Activated CD8-positive, alpha-beta T cell treated with anti-CD3 and anti-CD28 coated beads, Interleukin-2, amount 10 ng/mL, durations not matched to agents 7 days and 5 days (primary cell): ENCODE measurements at regions not wholly inside any gene's neighbourhood (a gene's known extent, or its start where the extent isn't known, plus 50 kb on each side); places are given as distances from the start of the nearest gene placed in this dataset.

Source experiments
- ATAC-seq: fragments of 150-1000 bp; cut with Tn5 transposase; one replicate; pipeline ENCODE4 v1.10.0; 2021; ENCODE audit warnings: moderate library complexity
- CTCF ChIA-PET: fragments of 350-600 bp; sonication (Branson Sonifier 250); formaldehyde crosslinking; loops from one replicate; lab custom pipeline; 2021; ENCODE audit warnings: antibody characterized with exemption; lab: Charles Lee
- POLR2A ChIA-PET: fragments of 350-600 bp; sonication (Branson Sonifier 250); formaldehyde crosslinking; loops from one replicate; lab custom pipeline; 2021; ENCODE audit warnings: antibody characterized with exemption; lab: Charles Lee
- DNase-seq: peaks from one replicate; pipeline ENCODE4 v3.0.0-alpha.2; 2020
- H3K27ac Mint-ChIP-seq: one replicate; pipeline ENCODE4 v1.8.0; 2021; ENCODE audit warnings: mild to moderate bottlenecking, mixed read lengths
- H3K27me3 Mint-ChIP-seq: one replicate; pipeline ENCODE4 v1.8.0; 2021; ENCODE audit warnings: low read depth, mixed read lengths
- H3K36me3 Mint-ChIP-seq: one replicate; pipeline ENCODE4 v1.8.0; 2021; ENCODE audit warnings: low read depth, mixed read lengths
- H3K4me1 Mint-ChIP-seq: one replicate; pipeline ENCODE4 v1.8.0; 2021; ENCODE audit warnings: low read depth, mixed read lengths
- H3K4me3 Mint-ChIP-seq: one replicate; pipeline ENCODE4 v1.8.0; 2021; ENCODE audit warnings: mild to moderate bottlenecking, mixed read lengths
- H3K9me3 Mint-ChIP-seq: one replicate; pipeline ENCODE4 v1.8.0; 2022; ENCODE audit warnings: mixed read lengths; ENCODE audit not compliant: insufficient read depth

GRCh38 chr1:220347654-220348175 lies 75.5 kb upstream of the RAB3GAP2 start:
- Mint-ChIP-seq H3K27me3 (peaks cover 5% of the 10 kb centered on the region), H3K9me3 (no peaks in the 10 kb centered on the region), H3K4me1 (no peaks in the 10 kb centered on the region), H3K4me3 (no peak overlapping the region), H3K36me3 (no peaks in the 10 kb centered on the region), H3K27ac (no peak overlapping the region)
- POLR2A ChIA-PET: no interaction called here
- DNase-seq (no peak), ATAC-seq (no peak)
- CTCF ChIA-PET: no interaction called here

DNA sequence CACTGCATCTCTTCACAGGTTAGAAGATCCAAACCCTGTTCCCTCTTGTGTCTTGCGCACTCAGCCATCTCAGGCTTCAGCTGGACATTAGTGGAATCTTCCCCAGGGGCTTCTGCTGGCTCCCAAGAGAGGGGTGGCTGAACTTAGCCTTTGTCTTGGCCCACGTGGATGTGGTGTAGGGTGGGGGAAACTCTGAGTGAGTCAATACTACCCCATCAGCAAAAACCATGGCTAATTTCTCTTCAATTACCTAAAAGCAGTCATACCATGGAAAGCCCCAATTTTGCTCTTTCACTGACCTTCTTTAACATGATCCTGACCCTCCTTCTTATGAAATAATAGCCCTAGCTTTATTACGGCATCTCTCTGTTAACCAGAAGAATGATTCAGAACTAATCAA lies 72.5 kb upstream of the RAB3GAP2 start:
- Mint-ChIP-seq H3K36me3 (no peaks in the 10 kb centered on the region), H3K27me3 (peaks cover 3% of the 10 kb centered on the region), H3K9me3 (no peaks in the 10 kb centered on the region), H3K4me1 (no peaks in the 10 kb centered on the region), H3K4me3 (no peak overlapping the region), H3K27ac (no peak overlapping the region)
- ATAC-seq (no peak), DNase-seq (no peak)
- CTCF ChIA-PET: no interaction called here
- POLR2A ChIA-PET: no interaction called here

DNA sequence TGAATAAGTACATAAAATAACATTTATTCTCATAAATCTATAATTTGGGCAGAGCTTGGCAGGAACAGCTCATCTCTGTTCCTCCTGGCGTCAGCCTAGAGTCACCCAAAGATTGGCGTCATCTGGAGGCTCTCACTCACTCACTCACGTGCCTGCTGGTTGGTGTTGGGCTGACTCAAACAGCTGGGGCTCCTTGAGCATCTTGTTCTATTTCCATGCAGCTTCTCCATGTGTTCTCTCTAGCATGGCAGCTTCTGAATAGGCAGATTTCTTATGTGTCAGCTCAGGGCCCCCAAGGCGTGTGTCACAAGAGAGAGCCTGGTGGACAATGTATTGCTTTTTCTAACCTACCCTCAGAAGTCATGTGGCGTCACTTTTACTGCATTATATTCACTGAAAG lies 70.6 kb upstream of the RAB3GAP2 start:
- Mint-ChIP-seq H3K36me3 (no peaks in the 10 kb centered on the region), H3K9me3 (no peaks in the 10 kb centered on the region)
- CTCF ChIA-PET: no interaction called here

GRCh38 chr1:220341126-220341525 lies 68.9 kb upstream of the RAB3GAP2 start:
- H3K36me3 Mint-ChIP-seq: no peaks in the 10 kb centered on the region
- CTCF ChIA-PET: no interaction called here
- no peak for ATAC-seq
- H3K4me1 Mint-ChIP-seq: no peaks in the 10 kb centered on the region
- peaks cover 8% of the 10 kb centered on the region for H3K27me3 Mint-ChIP-seq
- H3K9me3 Mint-ChIP-seq: no peaks in the 10 kb centered on the region
- H3K4me3 Mint-ChIP-seq: no peak overlapping the region
- no peak for DNase-seq
- no peak overlapping the region for H3K27ac Mint-ChIP-seq
- POLR2A ChIA-PET: no interaction called here

More for the DNA sequence above, 70.6 kb upstream of the RAB3GAP2 start:
- H3K27ac Mint-ChIP-seq: no peak overlapping the region
- ATAC-seq (no peak), DNase-seq (no peak)
- peaks cover 4% of the 10 kb centered on the region for H3K27me3 Mint-ChIP-seq
- no peak overlapping the region for H3K4me3 Mint-ChIP-seq
- H3K4me1 Mint-ChIP-seq: no peaks in the 10 kb centered on the region
- POLR2A ChIA-PET: no interaction called here

- H3K4me1 Mint-ChIP-seq: no peaks in the 10 kb centered on the region
- H3K27ac Mint-ChIP-seq: no peak overlapping the region
Observed at GRCh38 chr1:220339581-220339980, 67.3 kb upstream of the RAB3GAP2 start.

DNA sequence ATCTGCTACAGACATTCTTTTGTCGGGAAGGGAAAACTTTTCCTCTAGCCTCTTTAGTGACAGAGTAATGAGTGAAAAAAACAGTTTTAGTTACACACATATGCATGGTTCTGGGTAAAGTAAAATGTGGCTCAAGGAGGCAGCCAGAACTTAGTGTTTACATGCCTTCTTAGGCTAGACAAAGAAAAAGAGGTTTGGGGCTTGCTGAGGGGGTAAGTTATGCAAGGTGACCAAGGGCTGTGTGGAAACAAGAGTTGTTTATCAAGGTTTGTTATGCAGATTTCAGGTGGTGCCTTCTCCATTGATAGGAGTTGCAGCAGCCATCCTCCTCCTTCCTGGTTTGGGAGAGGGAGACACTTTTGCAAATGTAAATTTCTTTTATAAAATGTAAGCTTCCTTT lies 66.5 kb upstream of the RAB3GAP2 start:
- Mint-ChIP-seq H3K9me3 (no peaks in the 10 kb centered on the region), H3K4me3 (no peak overlapping the region), H3K4me1 (no peaks in the 10 kb centered on the region), H3K36me3 (no peaks in the 10 kb centered on the region), H3K27ac (no peak overlapping the region), H3K27me3 (peaks cover 8% of the 10 kb centered on the region)
- no peak for ATAC-seq
- DNase-seq: no peak
- ChIA-PET CTCF (no interaction called here), POLR2A (no interaction called here)

More at GRCh38 chr1:220339581-220339980, 67.3 kb upstream of the RAB3GAP2 start:
- DNase-seq: no peak
- Mint-ChIP-seq H3K36me3 (no peaks in the 10 kb centered on the region), H3K27me3 (peaks cover 8% of the 10 kb centered on the region), H3K9me3 (no peaks in the 10 kb centered on the region), H3K4me3 (no peak overlapping the region)
- ChIA-PET POLR2A (no interaction called here), CTCF (interaction anchor here (0.5 kb wide), 1 partner anchor 125 kb away, joined by 3 read pairs; no protein-coding TSS in a partner anchor)
- ATAC-seq: no peak

DNA sequence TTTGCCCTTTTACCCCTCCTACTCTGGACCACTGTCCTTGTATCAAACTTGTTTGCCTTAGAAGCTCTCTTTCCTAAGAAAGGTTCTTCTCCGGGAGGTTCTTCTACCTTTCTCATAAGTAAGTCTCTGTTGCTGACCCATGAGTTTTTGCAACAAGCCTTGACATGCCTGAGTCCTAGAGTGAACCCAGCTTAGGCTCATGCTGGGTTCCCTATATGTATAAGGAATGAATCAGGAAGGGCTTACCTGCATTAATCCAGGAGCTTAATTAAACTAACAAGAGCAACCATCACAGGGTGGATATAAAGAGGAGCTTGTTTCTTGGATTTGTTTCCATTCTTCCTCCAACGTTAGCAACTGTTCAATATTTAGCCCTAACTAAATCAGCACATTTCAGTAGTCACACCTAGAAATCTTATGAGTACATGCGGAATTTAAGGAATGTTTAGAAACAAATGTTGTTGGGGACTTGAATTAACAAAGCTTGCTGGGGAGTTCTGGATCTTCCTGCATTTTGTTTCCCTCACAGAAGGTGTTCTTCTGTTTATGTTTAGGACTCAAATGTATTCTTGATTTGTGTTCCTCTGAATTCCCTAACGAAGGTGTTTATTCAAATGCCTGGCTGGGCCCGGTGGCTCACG lies 64.3 kb upstream of the RAB3GAP2 start:
- Mint-ChIP-seq H3K27ac (no peak overlapping the region), H3K4me1 (no peaks in the 10 kb centered on the region), H3K9me3 (no peaks in the 10 kb centered on the region), H3K36me3 (no peaks in the 10 kb centered on the region), H3K4me3 (no peak overlapping the region), H3K27me3 (peaks cover 8% of the 10 kb centered on the region)
- no peak for ATAC-seq
- CTCF ChIA-PET: no interaction called here
- POLR2A ChIA-PET: no interaction called here
- no peak for DNase-seq

DNA sequence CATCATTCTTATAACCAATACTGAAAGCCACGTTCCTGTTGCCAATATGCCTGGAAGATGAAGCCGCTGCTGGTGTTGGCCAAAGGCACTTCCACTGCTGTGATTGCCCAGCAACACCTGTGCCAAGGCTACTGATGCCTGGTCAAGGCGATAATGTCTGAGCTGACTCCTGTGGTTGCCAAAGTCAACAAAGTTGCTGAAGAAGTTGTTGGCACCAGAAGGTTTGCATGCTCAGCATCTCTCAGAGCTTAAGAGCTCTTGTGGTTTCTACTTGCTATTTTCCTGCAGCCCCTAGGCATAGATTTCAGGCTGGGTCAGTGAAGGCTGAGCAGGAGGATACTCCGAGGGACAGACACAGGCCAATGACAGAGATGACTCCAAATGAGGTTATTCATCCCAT lies 63.4 kb upstream of the RAB3GAP2 start:
- Mint-ChIP-seq H3K9me3 (no peaks in the 10 kb centered on the region), H3K27me3 (peaks cover 8% of the 10 kb centered on the region), H3K36me3 (no peaks in the 10 kb centered on the region), H3K27ac (no peak overlapping the region), H3K4me1 (no peaks in the 10 kb centered on the region), H3K4me3 (no peak overlapping the region)
- ATAC-seq: no peak
- ChIA-PET POLR2A (no interaction called here), CTCF (no interaction called here)
- no peak for DNase-seq

DNA sequence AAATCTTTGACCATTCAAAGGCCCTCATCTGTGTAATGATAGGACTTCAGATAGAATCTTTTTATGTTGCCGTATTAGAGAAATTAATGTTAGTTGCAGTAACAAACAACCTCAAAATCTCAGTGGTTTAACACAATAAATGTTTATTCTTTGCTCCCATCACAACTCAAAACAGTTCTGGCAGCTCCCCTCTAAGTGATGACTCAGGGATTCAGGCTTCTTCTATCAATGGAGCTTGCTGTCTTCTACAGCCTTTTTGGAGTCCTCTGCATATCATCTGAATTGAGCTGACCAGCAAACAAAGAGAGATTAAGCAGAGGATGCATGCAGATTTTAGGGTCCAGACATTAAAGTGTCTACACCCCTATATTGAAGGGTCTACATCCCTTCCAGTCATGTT lies 59.1 kb upstream of the RAB3GAP2 start:
- no peaks in the 10 kb centered on the region for H3K4me1 Mint-ChIP-seq
- DNase-seq (no peak), ATAC-seq (no peak)
- H3K4me3 Mint-ChIP-seq: no peak overlapping the region
- CTCF ChIA-PET: no interaction called here
- H3K36me3 Mint-ChIP-seq: no peaks in the 10 kb centered on the region
- POLR2A ChIA-PET: no interaction called here
- H3K27me3 Mint-ChIP-seq: peaks cover 3% of the 10 kb centered on the region
- no peaks in the 10 kb centered on the region for H3K9me3 Mint-ChIP-seq
- no peak overlapping the region for H3K27ac Mint-ChIP-seq

DNA sequence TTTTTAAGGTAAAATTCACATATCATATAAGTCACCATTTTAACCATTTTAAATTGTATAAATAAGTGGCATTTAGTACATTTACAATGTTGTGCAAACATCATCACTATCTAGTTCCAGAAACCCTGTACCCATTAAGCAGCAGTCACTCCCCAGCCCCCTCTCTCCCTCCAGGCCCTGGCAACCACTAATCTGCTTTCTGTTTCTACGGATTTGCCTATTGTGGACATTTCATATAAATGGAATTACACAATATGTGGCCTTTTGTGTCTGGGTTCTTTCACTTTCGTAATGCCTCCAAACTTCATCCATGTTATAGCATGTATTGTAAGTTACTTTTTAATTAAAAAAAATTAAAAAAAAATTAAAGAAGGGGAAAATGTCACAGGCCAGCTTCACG lies 58.0 kb upstream of the RAB3GAP2 start:
- no peaks in the 10 kb centered on the region for H3K4me1 Mint-ChIP-seq
- ATAC-seq (no peak), DNase-seq (no peak)
- H3K9me3 Mint-ChIP-seq: no peaks in the 10 kb centered on the region
- no peaks in the 10 kb centered on the region for H3K36me3 Mint-ChIP-seq
- ChIA-PET CTCF (no interaction called here), POLR2A (no interaction called here)
- H3K27me3 Mint-ChIP-seq: peaks cover 2% of the 10 kb centered on the region
- no peak overlapping the region for H3K27ac Mint-ChIP-seq
- H3K4me3 Mint-ChIP-seq: no peak overlapping the region

DNA sequence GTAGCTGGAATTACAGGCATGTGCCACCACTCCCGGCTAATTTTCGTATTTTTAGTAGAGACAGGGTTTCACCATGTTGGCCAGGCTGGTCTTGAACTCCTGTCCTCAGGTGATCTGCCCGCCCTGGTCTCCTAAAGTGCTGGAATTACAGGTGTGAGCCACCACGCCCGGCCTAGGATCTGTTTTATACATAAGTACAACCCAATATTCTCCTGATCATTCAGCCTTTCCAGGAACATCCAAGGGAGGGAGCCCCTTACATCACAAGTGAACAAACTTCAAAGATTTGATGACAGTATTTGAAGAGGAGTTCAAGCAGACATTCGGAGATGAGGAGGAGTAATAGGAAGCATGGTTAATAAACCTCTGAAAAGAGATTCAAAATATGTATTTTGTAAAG lies 54.9 kb upstream of the RAB3GAP2 start:
- CTCF ChIA-PET: no interaction called here
- H3K27ac Mint-ChIP-seq: no peak overlapping the region

DNA sequence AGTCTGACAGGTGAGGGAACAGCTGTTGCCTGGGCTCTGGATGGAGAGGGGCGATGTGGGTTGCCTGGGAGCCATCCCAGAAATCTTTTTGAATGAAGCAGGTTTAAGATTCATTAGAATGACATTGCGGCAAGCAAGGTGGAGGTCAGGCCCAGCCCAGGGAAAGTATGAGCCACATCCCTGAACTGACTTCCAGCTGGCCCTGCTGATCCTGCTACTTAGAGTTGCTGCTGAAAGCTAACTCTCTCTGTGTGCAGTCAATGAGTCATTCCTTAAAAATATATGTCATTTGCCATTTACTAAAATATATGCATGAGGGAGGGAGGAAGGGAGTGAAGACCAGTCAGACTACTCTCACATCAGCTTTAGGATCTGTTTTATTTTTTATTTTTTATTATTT lies 54.3 kb upstream of the RAB3GAP2 start:
- no peak overlapping the region for H3K4me3 Mint-ChIP-seq
- DNase-seq (no peak), ATAC-seq (no peak)
- ChIA-PET POLR2A (no interaction called here), CTCF (no interaction called here)
- H3K27ac Mint-ChIP-seq: no peak overlapping the region
- H3K9me3 Mint-ChIP-seq: no peaks in the 10 kb centered on the region
- no peaks in the 10 kb centered on the region for H3K36me3 Mint-ChIP-seq
- H3K4me1 Mint-ChIP-seq: no peaks in the 10 kb centered on the region
- H3K27me3 Mint-ChIP-seq: peaks cover 2% of the 10 kb centered on the region

More for the DNA sequence above, 54.9 kb upstream of the RAB3GAP2 start:
- Mint-ChIP-seq H3K27me3 (peaks cover 2% of the 10 kb centered on the region), H3K36me3 (no peaks in the 10 kb centered on the region), H3K4me3 (no peak overlapping the region), H3K9me3 (no peaks in the 10 kb centered on the region), H3K4me1 (no peaks in the 10 kb centered on the region)
- no peak for ATAC-seq
- POLR2A ChIA-PET: no interaction called here
- DNase-seq: no peak
